ENCODE measurements at regions not wholly inside any gene's neighbourhood (a gene's known extent, or its start where the extent isn't known, plus 50 kb on each side); places are given as distances from the start of the nearest gene placed in this dataset.

GRCh38 chr18:34039611-34040010 lies 185.1 kb downstream of the NOL4 start:
- Histone ChIP-seq H3K79me2 (no peaks in the 10 kb centered on the region), H3K4me2 (peak overlapping the region; percentile 27), H3K27me3 (no peaks in the 10 kb centered on the region), H4K20me1 (ENCODE audit: insufficient read depth, poor library complexity, severe bottlenecking) (no peaks in the 10 kb centered on the region), H3K4me3 (no peak overlapping the region), H3K36me3 (replicated peaks; ENCODE audit: insufficient read depth, low read depth) (no peaks in the 10 kb centered on the region), H3K27ac (no peak overlapping the region), H3K9me3 (ENCODE audit: low read depth) (no peaks in the 10 kb centered on the region), H2AFZ (peak overlapping the region; percentile 27), H3K4me1 (ENCODE audit: insufficient read depth) (no peaks in the 10 kb centered on the region), H3K9me2 (replicated peaks; ENCODE audit: insufficient read depth) (no peaks in the 10 kb centered on the region)
- WGBS (ENCODE audit: low lambda C conversion rate, missing lambda C conversion rate), result 85% methylated on average over 1 of the region's 1 CpG
- TF ChIP-seq EZH2phosphoT487 (IDR thresholded peaks at IDR 0.05; ENCODE audit: low read depth, severe bottlenecking, unreplicated experiment) (no peak), EZH2 (IDR thresholded peaks at IDR 0.05; ENCODE audit: borderline replicate concordance) (no peak), CTCF (IDR thresholded peaks at IDR 0.05; ENCODE audit: poor library complexity) (no peak)
- DNase-seq (ENCODE audit: low spot score), result no peak

DNA sequence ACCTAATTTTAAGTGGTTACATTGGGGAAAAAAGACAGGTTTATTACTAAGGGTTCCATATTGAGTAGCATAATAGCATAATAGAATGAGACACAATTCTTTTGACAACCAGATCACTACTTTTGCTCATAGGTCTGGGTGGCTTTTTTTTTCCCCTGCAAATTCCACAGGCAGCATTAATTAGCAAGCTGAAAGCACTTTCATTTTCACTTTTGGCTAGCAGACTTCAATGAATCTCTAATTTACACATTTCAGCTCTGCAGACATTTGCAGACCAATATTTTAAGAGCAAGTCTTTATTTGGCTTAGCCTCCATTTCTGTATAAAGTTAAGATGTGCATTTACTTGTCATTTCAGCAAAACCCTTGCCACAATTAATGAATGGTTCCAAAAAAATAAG lies 185.5 kb downstream of the NOL4 start:
- no peaks in the 10 kb centered on the region for H3K4me1 ChIP-seq (ENCODE audit: insufficient read depth)
- no peaks in the 10 kb centered on the region for H3K27me3 ChIP-seq
- no peaks in the 10 kb centered on the region for H3K9me3 ChIP-seq (ENCODE audit: low read depth)
- DNase-seq (ENCODE audit: low spot score), result no peak
- H3K9me2 ChIP-seq (replicated peaks; ENCODE audit: insufficient read depth), result no peaks in the 10 kb centered on the region
- H4K20me1 ChIP-seq (ENCODE audit: insufficient read depth, poor library complexity, severe bottlenecking), result no peaks in the 10 kb centered on the region
- H3K4me2 ChIP-seq, result peak overlapping the region; percentile 27
- H3K27ac ChIP-seq, result no peak overlapping the region
- no peaks in the 10 kb centered on the region for H3K36me3 ChIP-seq (replicated peaks; ENCODE audit: insufficient read depth, low read depth)
- no peak overlapping the region for H3K4me3 ChIP-seq
- TF ChIP-seq EZH2phosphoT487 (IDR thresholded peaks at IDR 0.05; ENCODE audit: low read depth, severe bottlenecking, unreplicated experiment) (no peak), CTCF (IDR thresholded peaks at IDR 0.05; ENCODE audit: poor library complexity) (no peak)
- H2AFZ ChIP-seq, result peak overlapping the region; percentile 27
- no peaks in the 10 kb centered on the region for H3K79me2 ChIP-seq

GRCh38 chr18:34038086-34038485 lies 186.6 kb downstream of the NOL4 start:
- no peaks in the 10 kb centered on the region for H3K79me2 ChIP-seq
- no peak overlapping the region for H2AFZ ChIP-seq
- TF ChIP-seq EZH2 (IDR thresholded peaks at IDR 0.05; ENCODE audit: borderline replicate concordance) (no peak), CTCF (IDR thresholded peaks at IDR 0.05; ENCODE audit: poor library complexity) (no peak), EZH2phosphoT487 (IDR thresholded peaks at IDR 0.05; ENCODE audit: low read depth, severe bottlenecking, unreplicated experiment) (no peak)

GRCh38 chr18:34033968-34034367 lies 190.7 kb downstream of the NOL4 start:
- TF ChIP-seq EZH2 (IDR thresholded peaks at IDR 0.05; ENCODE audit: borderline replicate concordance), result no peak
- no peak for TF ChIP-seq EZH2phosphoT487 (IDR thresholded peaks at IDR 0.05; ENCODE audit: low read depth, severe bottlenecking, unreplicated experiment)
- TF ChIP-seq CTCF (IDR thresholded peaks at IDR 0.05; ENCODE audit: poor library complexity), result no peak

More at GRCh38 chr18:34038086-34038485, 186.6 kb downstream of the NOL4 start:
- Histone ChIP-seq H3K36me3 (replicated peaks; ENCODE audit: insufficient read depth, low read depth) (no peaks in the 10 kb centered on the region), H3K4me2 (no peak overlapping the region), H4K20me1 (ENCODE audit: insufficient read depth, poor library complexity, severe bottlenecking) (no peaks in the 10 kb centered on the region), H3K27me3 (no peaks in the 10 kb centered on the region), H3K4me3 (no peak overlapping the region), H3K9me3 (ENCODE audit: low read depth) (no peaks in the 10 kb centered on the region), H3K4me1 (ENCODE audit: insufficient read depth) (no peaks in the 10 kb centered on the region), H3K27ac (no peak overlapping the region), H3K9me2 (replicated peaks; ENCODE audit: insufficient read depth) (no peaks in the 10 kb centered on the region)
- DNase-seq (ENCODE audit: low spot score), result no peak

More at GRCh38 chr18:34033968-34034367, 190.7 kb downstream of the NOL4 start:
- no peaks in the 10 kb centered on the region for H3K9me2 ChIP-seq (replicated peaks; ENCODE audit: insufficient read depth)
- H4K20me1 ChIP-seq (ENCODE audit: insufficient read depth, poor library complexity, severe bottlenecking), result no peaks in the 10 kb centered on the region
- 92% methylated on average over 4 of the region's 4 CpGs for WGBS (ENCODE audit: low lambda C conversion rate, missing lambda C conversion rate)
- no peak overlapping the region for H3K27ac ChIP-seq
- H3K36me3 ChIP-seq (replicated peaks; ENCODE audit: insufficient read depth, low read depth), result no peaks in the 10 kb centered on the region
- no peaks in the 10 kb centered on the region for H3K27me3 ChIP-seq
- no peaks in the 10 kb centered on the region for H3K4me1 ChIP-seq (ENCODE audit: insufficient read depth)
- H3K79me2 ChIP-seq, result no peaks in the 10 kb centered on the region
- no peak overlapping the region for H3K4me3 ChIP-seq
- H3K9me3 ChIP-seq (ENCODE audit: low read depth), result no peaks in the 10 kb centered on the region
- no peak overlapping the region for H2AFZ ChIP-seq
- H3K4me2 ChIP-seq, result no peak overlapping the region
- DNase-seq (ENCODE audit: low spot score), result no peak

All from hepatocyte (in vitro differentiated cells).